NCI-H2029 (cell line): ENCODE measurements at regions not wholly inside any gene's neighbourhood (a gene's known extent, or its start where the extent isn't known, plus 50 kb on each side); places are given as distances from the start of the nearest gene placed in this dataset.

Experiments
- DNase-seq: peaks from one replicate; lab custom pipeline; 2025; lab: John Stamatoyannopoulos, UW

DNA sequence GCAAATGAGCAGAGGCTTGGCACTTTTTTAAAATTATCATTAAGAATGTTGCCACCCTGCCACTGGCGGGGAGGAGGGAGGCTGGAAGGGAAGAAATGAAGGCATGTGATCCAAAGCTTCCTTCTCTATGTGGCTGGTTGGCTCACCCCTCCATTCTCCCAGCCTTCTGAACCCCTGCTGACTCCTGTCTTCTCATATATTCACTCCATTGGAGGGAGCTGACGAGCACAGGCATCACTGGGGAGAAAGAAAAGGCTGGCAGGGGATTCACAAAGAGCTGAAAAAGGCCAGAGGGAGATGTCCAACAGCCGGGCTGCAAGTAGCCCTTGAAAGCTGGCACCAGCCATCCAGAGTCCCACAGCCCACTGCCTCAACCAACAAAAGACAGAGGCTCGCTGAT lies 495.6 kb downstream of the BCOR start:
- no peak for DNase-seq

DNA sequence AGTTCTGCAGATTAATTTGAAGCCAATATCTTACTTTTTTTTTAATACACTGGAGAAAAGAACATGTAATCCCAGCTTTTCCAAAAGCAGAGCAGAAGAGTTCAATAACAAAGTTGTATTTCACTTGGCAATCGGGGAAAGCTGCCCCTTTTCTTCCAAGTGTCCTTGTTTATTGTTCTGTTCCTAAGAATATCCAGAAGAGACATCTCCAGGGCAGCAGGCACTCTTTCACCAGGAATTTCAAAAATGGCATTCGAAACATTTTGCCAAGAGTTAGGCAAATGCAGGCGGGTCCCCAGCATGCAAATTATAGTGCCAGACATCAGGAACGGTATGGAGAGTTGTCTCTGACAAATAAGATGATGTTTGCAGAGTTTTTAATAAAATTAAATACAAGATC lies 494.5 kb downstream of the BCOR start:
- no peak for DNase-seq

DNA sequence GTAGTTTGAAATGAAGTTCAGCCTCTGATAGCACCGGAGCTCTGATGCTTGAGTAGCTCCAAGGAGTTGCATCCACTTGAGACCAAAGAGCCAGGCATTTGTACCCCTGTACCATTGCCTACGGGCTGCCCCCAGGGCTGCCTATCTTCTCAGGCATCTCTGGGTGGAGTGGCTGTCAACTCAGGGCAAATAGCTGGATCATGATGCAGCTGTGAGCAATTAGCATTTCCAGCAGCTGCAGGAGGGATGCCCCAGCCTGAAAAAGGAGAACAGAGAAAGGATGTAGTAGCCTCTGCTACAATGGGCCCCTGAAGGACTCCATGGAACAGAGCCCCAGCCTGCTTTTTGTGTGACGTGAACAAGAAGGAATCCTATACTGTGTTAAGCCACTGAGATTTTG lies 492.6 kb downstream of the BCOR start:
- DNase-seq: no peak

DNA sequence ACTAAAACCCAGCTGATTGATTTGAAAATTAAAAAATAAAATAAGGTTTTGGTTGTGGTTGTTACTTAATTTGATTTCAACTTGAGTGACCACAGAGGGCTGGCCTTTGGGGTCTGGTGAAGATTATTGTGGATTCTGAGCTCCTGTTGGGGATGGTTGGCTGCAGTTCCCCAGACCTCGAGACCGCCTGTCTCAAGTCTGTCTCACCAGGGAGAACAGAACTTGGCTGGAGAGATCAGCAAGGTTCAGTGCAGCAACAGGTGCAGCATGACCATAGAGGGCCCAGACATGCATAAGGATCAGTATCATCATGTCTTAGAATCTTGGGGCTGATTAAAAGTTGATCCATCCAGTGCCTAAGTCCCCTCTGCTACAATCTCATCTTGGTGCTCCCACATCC lies 491.9 kb downstream of the BCOR start:
- no peak for DNase-seq

DNA sequence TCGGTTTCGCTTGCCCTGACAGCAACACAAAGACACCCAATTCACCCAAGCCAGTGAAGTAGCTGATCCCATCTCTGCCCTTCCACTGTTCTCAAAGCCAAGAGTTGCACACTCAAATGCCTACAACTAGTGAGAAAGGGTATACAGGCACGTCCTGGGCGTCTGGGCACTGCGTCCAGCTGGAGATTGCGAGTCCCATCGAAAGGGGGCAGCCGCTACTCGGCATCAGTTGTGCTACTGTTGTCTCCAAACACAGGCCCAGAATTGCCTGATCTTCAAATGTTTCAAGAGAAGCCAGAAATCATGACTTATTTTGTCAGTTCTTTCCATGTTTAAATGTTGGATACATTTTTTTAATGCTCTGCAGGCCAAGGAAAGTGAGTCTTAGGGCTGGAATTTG lies 487.8 kb downstream of the BCOR start:
- no peak for DNase-seq

DNA sequence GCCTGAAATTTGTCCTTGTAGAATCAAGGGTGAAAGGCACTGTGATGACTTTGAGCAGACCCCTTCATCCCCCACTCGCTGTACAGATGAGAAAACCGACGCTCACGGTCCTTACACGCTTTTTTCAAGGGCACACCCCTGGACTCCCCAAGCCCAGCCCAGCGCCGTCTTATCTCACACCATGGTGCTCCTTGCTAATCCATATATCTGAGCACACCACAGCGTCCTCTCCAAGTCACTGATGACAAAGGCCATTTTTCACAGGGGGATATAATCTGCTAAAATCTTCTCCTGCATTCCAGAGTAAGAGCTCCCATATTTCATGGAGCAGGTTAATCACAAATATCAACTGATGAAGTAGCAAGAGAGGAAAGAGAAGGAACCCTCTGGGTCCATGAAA lies 486.3 kb downstream of the BCOR start:
- no peak for DNase-seq

DNA sequence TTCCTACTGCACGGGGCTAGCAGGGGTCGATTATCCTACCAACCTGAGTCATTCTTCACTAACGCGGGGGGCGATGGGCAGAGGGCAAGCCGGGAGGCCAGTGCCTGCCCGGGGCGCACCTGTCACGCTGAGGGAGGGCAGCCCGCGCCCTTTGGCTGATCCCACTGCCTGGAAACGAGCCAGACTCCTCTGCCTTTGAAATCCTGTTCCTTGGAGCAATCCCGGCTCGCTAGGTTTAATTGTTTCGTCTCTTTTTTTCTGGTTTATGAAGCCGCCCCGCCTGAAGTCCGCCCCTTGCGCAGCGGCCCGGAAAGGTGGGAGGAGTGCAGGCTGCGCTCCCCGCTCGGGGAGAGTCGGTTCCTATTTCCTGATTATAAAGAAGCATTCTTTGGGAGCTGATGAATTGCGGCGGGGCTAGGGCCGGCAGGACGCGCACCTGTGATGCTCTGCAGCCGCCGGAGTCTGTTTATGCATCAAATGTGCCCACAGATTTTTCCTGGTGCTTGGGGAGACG lies 484.2 kb downstream of the BCOR start:
- DNase-seq: peak; percentile 51

DNA sequence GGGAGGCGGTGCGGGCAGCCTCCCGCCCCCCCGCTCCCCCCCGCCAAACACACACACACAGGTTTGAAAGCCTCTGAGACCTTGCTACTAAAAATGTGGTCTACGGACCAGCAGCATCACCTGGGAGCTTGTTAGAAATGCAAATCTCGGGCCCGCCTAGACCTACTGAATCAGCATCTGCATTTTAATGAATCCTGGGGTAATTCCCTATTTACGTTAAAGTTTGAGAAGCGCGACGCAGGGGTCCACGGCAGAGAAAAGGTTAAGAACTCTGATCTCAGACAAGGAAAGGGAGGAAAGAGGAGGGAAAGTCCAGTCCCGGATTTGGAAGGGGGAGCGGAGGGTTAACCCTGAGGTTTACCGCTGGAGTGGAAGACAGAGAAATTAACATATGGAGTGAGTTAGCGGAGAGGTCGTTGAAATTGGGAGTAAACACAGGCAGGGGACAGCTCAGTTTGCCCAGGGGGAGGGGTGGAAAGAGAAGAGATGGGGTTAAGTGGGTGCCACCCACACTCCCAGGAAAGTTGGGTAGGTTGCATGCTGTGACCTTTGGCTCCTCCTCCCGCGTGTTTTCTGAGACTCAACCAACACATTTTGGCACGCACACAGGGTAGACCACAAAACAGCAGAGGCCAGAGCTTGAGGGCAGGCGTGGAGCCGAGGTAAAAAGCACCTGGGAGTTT lies 483.6 kb downstream of the BCOR start:
- peak; percentile 10 for DNase-seq

DNA sequence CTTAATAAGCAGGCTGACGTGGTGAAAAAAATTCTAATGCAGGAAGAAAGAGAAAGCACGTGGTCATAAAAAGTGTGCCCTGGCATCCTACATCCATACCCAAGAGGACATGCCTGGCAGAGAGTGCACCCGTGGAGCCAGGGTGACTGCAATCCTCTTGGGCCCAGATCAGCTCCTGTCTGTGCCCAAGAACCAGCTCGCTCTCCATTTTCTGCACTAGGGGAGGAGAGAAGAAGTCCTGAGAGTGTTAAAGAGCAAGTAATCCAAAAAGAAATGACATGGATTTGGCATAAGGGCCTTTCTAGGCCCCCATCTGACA lies 483.1 kb downstream of the BCOR start:
- no peak for DNase-seq

DNA sequence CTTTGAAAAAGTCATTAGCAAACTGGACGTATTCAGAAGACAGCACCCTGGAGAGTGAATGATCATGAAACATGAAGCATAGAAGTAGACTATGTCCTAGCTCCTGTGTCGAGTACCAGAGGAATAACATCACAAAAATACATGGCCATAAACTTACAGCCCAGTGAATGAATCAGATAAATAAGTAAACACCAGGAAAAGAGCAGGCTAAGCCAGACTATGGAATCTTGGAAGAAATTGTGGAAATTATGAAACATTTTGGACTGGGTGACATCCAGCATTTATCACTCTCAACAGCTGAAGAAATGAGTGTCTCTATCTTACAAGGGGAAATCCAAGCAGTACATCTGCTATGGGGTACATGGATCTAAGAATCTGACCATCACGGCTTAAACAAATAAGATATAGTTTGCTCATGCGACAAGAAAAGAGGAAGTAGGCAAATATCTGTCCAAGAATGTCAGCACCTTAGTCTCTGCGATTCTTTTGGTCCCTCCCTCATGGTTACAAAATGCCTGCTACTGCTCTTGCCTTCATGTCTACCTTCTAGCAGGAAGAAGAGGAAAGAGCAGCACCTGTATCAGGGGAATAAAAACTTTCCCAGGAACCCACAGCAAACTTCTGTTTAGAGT lies 481.5 kb downstream of the BCOR start:
- DNase-seq: no peak

DNA sequence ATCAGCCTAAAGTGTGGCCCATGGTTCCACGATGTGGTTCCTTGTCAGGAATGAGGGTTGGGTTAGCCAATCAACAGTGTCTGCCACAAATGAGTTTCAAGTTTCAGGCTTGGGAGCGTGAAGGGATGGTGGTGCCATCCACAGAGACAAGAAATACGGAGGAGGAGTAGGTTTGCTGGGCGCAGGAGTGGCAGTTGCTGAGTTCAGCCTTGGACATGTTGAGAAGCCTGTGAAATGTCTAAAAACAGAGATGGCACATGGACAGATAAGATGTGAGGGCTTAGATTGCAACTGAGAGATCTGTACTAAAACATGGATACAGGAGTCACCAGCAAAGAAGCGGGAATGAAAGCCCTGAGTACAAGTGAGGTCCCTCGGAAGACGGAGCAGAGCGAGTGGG lies 481.0 kb downstream of the BCOR start:
- no peak for DNase-seq

DNA sequence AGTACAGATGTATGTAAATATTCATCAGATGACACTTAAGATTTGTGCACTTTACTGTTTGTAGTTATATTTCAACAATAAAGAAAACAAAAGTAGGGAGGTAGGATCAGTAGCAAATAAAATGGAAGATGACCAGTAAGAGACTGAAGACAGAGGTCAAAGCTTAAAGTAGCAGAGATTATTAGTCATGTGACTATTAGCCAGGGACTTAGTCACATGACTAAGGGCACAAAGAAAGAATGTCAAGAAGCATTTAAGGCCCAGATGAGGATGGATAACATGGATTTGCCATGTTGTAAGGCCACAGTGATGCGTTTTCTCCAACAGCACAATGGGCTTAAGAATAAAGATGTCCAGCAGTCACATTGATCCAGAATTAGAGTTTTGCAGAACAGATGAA lies 479.6 kb downstream of the BCOR start:
- DNase-seq: no peak

DNA sequence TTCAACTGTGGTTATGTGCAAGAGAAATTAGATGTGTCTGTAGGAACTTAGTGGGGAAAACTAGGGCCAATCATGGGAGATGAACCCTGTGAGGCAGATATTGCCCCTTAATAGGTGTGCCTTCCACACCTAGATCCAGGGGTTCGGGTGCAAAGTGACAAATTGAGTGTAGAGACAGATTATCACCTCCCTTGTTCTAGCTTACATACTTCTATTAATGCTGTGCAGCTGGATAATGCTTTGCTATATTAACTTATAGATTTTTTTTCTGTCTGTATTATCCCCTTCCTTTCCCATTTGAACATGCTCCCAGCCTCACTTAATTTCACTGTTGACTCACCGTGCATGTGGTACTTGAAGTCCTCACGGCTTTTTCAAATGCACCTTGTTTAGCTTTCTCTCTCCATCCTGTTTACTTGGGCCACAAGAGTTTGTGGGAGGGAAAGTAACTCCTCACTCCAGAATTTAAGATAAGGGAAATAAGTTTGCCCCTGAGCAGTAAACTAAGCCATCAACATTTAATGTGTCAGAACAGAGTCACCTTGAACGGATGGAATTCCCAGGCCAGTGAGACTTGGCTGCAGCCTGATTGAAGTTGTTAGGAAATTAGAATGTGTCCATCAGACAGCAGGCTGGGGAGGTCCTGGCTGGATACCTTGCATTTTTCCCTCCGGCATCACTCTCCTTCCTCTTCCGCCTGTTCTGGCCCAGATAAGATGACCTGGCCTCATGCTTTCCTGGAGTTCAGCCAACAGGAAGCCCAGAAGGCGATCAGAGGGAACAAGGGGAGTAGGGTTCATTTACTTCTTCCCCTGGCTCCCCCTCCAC lies 478.4 kb downstream of the BCOR start:
- DNase-seq: peak; percentile 35

DNA sequence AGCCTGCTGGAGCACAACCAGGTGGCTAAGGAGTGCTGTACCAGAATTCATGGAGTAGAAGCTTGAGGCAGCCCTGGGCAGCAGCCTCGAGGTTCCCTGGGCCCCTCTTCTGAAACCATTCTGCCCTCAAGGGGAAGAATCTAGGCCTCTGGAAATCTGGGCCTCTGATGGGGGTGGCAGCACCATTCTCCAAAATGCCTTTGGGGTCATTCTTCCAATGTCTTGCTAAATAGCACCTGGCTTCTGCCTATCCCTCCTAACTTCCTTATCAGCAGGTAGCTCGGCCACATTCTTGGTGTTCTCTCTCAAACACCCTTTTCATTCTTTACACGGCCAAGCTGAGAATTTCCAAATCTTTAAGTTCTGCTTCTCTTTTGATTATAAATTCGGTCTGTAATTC lies 473.6 kb downstream of the BCOR start:
- DNase-seq: no peak

DNA sequence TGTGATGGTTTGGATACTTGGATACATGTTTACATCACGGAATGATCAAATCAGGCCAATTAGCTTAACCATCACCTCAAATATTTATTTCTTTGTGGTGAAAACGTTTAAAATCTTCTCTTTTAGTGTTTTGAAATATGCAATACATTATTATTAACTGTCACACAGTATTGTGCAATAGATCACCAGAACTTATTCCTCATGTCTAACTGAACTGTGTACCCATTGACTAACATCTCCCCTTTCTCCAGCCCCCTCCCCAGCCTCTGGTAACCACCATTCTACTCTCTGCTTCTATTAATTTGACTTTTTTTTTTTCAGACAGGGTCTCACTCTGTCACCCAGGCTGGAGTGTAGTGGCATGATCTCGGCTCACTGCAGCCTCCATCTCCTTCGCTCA lies 471.9 kb downstream of the BCOR start:
- no peak for DNase-seq

DNA sequence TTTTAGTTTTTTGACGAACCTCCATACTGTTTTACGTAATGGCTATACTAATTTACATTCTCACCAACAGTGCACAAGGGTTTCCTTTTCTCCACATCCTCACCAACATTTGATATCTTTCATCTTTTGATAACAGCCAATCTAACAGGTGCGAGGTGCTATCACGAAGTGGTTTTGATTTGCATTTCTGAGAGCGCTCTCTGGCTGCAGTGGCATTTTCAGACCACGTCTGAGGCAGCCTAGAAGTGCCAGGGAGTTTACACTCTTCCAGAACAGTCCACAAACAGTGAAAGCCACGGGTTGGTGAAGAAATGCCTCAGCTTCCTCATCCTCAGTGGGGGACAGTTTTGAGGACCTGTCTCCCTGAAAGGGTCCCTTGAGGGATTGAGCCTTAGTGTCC lies 471.0 kb downstream of the BCOR start:
- no peak for DNase-seq

DNA sequence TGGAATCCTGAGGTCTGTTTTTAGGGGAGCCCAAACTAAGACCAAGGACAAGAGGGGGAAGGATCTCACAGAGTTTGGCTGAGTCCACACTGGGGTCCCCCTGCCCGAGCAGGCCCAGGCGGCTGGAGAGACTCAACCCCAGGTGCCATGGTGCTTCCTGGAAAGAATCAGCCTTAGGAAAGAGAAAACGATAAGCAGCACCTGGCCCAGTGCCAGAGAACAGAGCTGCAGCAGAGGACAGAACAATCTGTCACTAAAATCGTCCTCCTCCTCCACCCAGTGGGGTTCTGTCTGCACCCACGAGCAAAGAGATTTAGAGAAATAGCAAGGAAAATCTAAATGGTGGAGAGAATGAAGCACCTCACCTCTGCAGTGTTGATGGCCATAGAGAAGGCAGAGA lies 470.5 kb downstream of the BCOR start:
- DNase-seq: peak; percentile 1

DNA sequence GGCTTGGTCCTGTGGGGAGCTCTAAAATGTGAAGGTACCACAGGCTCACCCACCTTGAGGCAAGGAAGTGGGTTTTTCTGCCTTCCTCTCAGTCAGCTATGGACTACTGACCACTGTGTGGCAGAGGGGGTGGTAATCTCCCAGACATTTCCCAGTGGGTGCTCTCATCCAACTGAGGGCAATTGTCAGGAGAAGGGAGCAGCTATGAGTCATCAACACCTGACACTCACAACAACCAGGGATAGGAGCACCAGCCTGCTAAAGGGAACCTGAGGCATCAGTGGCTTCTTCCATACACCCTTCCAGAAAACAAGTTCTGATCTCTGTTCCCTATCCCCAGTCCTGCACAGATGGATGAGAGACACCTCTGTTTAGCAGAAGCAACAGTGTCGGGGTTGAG lies 468.8 kb downstream of the BCOR start:
- no peak for DNase-seq

DNA sequence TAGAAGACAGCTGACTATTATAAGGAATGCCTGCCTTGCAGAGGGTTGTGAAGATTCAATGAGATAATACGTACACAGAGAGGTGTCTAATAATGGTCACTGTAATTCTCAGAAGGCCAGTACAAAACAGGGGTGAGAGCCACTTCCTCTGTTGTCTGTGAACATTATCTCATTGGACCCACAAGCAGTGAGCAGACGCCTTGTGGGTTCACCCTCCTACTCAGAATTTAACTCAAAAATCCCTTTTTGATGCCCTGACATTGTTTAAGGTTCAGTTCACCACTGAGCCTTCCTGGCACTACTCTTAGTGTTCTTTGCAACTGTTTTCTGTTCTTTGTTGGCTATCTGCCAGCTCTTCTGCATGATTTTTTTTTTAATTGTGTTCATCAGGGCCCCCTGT lies 467.4 kb downstream of the BCOR start:
- no peak for DNase-seq

DNA sequence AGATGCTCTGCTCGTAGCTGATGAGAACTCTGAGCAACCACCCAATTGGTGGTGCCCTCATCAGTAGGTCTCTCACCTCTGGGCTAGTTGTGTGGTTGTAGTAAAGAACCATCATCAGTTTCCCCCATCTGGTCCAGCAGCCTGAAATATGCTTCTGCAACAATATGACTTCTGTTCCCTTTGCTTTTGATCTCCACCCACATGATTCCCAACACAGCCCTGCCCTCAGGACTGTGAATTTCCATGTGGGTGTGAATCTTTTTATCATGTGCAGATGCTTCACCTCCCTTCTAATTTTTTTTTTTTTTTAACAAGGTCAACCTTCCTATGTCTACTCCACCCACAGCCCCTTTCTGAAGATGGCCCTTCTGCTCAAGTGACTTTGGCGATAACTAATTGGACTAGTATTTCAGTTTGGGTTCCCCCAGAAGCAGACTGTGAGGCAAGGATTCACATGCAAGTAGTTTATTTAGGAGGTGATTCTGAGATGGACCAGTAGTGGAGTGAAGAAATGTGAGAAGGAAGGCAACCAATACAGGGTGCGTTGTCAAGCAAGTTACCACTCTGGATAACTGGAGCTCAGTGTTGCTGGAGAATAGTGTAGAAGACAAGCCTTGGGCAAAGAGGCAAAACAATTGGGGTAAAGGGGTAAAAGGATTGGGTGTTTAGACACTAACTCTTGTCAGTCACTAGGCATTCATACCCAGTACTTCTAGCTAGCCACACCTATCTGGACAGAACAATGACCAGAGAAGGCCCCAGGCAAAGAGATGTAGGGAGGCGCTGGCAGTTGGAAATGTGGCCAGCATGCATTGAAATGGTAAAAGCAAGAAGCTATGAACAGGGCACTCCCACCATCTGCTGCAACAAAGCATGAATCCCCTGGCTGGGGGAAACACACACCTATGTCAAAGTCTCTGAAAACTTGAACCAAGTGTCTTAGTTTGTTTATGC lies 466.2 kb downstream of the BCOR start:
- DNase-seq: no peak

DNA sequence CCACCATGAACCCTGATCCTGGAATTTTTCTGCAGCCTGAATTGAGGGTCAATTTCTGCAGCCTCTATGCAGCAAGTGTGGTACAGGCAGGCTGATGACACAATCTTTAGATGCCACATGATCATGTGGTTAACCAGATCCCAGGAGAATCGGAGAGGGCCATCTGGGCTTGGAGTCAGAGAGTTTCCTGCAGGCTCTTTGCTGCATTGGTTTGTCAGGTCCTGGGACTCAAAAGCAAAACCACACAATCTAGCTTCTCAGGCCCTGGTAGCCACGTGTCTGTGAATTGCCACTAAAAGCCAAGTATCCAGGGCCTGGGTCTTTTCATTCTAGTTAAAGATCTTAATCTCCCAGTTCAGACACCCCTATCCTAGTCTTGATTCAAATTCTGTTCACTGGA lies 464.5 kb downstream of the BCOR start:
- no peak for DNase-seq

DNA sequence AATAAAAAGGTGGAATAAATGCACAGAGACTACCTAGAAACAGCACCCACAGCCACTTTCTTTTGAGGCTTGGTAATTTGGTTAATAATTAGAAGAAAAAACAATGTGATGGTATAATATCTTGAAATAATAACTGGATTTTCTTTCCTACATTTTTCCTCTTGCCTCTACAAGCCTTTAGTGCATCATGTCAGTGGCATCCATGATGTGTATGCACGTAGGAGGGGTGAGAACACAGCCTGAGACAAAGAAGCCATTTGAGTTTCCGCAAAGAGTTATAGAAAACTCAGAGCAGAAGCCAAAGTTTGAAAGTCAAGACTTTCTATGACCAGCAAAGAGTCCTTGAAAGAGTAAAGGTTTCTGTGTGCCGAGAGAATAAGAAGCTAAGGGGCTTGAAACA lies 461.3 kb downstream of the BCOR start:
- DNase-seq: no peak
